Activated CD8-positive, alpha-beta memory T cell treated with anti-CD3 and anti-CD28 coated beads, Interleukin-2, amount 50 U/mL, for 48 hours (primary cell): ENCODE measurements at regions not wholly inside any gene's neighbourhood (a gene's known extent, or its start where the extent isn't known, plus 50 kb on each side); places are given as distances from the start of the nearest gene placed in this dataset.
A peak's percentile ranks its signal among the peaks of the same experiment; 100 is the strongest.

Experiments
- DNase-seq: peaks from one replicate; pipeline ENCODE4 v3.0.0-alpha.2; 2020

GRCh38 chr17:5695480-5695879 is 111.2 kb upstream of the NLRP1 start:
- no peak for DNase-seq

GRCh38 chr17:5698959-5699358 is 114.7 kb upstream of the NLRP1 start:
- no peak for DNase-seq

- DNase-seq, result no peak
Measured at GRCh38 chr17:5699814-5700213, 115.5 kb upstream of the NLRP1 start.

- no peak for DNase-seq
Measured at GRCh38 chr17:5700745-5701144, 116.4 kb upstream of the NLRP1 start.

GRCh38 chr17:5701381-5701780 is 117.1 kb upstream of the NLRP1 start:
- DNase-seq, result no peak

GRCh38 chr17:5702951-5703510 is 118.7 kb upstream of the NLRP1 start:
- no peak for DNase-seq

GRCh38 chr17:5703736-5704135 is 119.4 kb upstream of the NLRP1 start:
- DNase-seq, result no peak

GRCh38 chr17:5705081-5705875 is 121.0 kb upstream of the NLRP1 start:
- DNase-seq, result peak; percentile 55

GRCh38 chr17:5705876-5706576 is 121.7 kb upstream of the NLRP1 start:
- DNase-seq, result no peak

- DNase-seq, result peak; percentile 76
Measured at GRCh38 chr17:5706577-5707210, 122.4 kb upstream of the NLRP1 start.

- peak; percentile 26 for DNase-seq
Measured at GRCh38 chr17:5707482-5707881, 123.2 kb upstream of the NLRP1 start.

- DNase-seq, result no peak
Measured at GRCh38 chr17:5708344-5708743, 124.0 kb upstream of the NLRP1 start.

- no peak for DNase-seq
Measured at GRCh38 chr17:5711344-5711743, 127.0 kb upstream of the NLRP1 start.

- no peak for DNase-seq
Measured at GRCh38 chr17:5714993-5715392, 130.7 kb upstream of the NLRP1 start.

- no peak for DNase-seq
Measured at GRCh38 chr17:5715478-5715877, 131.2 kb upstream of the NLRP1 start.

GRCh38 chr17:5718726-5719125 is 134.4 kb upstream of the NLRP1 start:
- no peak for DNase-seq

- DNase-seq, result no peak
Measured at GRCh38 chr17:5719976-5720375, 135.7 kb upstream of the NLRP1 start.

- no peak for DNase-seq
Measured at GRCh38 chr17:5730373-5730772, 146.1 kb upstream of the NLRP1 start.

- no peak for DNase-seq
Measured at GRCh38 chr17:5740937-5741336, 156.6 kb upstream of the NLRP1 start.

- no peak for DNase-seq
Measured at GRCh38 chr17:5741810-5742209, 157.5 kb upstream of the NLRP1 start.

- DNase-seq, result no peak
Measured at GRCh38 chr17:5745111-5745813, 161.0 kb upstream of the NLRP1 start.

- DNase-seq, result no peak
Measured at GRCh38 chr17:5747276-5747675, 163.0 kb upstream of the NLRP1 start.

- DNase-seq, result no peak
Measured at GRCh38 chr17:5747964-5748363, 163.7 kb upstream of the NLRP1 start.
